GM12872 (cell line): ENCODE measurements at regions not wholly inside any gene's neighbourhood (a gene's known extent, or its start where the extent isn't known, plus 50 kb on each side); places are given as distances from the start of the nearest gene placed in this dataset.

Source experiments
- TF ChIP-seq, protein P1 (sequence below): IDR thresholded peaks from 3 replicates; pipeline ENCODE4 v1.5.1; 2011; ENCODE audit warnings: low read depth, mild to moderate bottlenecking, low read length, moderate library complexity; ENCODE audit not compliant: insufficient read depth

DNA sequence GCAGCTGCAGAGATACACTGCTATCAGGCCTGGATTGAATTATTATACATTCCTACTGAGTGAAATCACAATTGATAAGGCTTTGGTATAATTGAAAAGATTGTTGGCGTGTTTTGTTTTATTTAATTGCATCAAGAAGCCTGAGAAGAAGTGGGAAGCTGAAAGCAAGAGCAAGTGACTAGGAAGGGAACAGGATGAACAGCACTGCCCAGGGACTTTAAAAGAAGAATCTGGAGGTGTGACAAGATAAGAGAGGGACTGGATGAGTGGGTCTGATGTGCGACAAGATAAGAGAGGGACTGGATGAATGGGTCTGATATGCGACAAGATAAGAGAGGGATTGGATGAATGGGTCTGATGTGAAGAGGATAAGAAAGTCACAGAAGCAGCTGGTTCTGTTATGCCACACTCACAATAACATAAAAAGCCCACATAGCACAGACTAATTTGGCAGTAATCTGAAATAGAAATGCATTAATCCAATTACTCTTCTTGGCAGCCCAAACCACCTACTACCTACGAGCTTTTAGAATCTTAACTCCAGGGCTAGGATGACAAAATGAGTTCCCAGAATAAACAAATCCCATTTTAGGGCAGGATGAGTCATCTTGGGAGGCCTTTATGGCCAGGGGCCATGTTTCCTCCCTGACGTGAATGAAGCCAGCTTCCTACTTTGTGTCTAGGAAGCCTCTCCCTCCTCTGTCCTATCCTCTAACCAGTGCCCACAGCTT is 129.7 kb downstream of the DUSP10 start:
- TF ChIP-seq, protein P1, sequence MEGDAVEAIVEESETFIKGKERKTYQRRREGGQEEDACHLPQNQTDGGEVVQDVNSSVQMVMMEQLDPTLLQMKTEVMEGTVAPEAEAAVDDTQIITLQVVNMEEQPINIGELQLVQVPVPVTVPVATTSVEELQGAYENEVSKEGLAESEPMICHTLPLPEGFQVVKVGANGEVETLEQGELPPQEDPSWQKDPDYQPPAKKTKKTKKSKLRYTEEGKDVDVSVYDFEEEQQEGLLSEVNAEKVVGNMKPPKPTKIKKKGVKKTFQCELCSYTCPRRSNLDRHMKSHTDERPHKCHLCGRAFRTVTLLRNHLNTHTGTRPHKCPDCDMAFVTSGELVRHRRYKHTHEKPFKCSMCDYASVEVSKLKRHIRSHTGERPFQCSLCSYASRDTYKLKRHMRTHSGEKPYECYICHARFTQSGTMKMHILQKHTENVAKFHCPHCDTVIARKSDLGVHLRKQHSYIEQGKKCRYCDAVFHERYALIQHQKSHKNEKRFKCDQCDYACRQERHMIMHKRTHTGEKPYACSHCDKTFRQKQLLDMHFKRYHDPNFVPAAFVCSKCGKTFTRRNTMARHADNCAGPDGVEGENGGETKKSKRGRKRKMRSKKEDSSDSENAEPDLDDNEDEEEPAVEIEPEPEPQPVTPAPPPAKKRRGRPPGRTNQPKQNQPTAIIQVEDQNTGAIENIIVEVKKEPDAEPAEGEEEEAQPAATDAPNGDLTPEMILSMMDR, result no peak

- TF ChIP-seq, protein P1, result no peak
Measured at GRCh38 chr1:221620437-221621384, 121.2 kb downstream of the DUSP10 start.

DNA sequence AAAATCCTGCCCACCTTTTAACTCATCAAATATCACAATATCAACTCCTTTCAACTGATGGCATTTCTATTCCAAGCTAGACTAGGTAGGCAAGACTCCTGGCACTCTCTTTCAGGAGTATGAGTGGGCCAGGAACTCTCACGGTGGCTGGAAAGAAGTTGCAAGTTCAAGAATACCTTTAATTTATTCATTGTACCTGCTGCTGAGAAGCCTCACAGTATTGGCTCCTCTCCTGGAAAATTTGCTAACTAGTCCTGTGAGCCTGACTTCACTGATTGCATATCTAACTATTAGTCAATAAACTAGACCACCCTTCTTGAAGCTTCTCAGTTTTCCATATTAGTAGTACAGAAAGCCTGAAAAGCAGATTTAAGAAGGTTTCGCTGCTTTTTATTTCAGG is 120.2 kb downstream of the DUSP10 start:
- TF ChIP-seq, protein P1, result no peak

DNA sequence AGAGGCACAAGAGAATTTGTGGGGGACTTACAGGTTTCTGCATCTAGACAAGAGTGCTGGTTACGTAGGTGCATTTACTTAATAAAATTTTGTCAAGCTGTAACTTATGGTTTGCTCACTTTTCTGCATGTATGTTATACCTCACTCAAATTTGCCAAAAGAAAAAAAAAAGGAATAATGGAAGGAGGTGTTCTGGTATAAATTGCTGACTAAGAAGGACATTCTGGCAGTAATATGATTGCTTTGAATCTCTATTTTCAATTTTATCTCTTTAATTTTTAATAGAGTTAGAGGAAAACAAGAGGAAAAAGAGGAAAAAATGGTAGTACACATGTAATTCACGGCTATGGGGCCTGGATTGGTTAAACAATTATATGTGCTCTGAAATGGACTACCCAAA is 119.5 kb downstream of the DUSP10 start:
- TF ChIP-seq, protein P1, result no peak

- TF ChIP-seq, protein P1, result no peak
Measured at GRCh38 chr1:221625026-221625425, 116.9 kb downstream of the DUSP10 start.

- TF ChIP-seq, protein P1, result no peak
Measured at GRCh38 chr1:221626041-221626440, 115.8 kb downstream of the DUSP10 start.

DNA sequence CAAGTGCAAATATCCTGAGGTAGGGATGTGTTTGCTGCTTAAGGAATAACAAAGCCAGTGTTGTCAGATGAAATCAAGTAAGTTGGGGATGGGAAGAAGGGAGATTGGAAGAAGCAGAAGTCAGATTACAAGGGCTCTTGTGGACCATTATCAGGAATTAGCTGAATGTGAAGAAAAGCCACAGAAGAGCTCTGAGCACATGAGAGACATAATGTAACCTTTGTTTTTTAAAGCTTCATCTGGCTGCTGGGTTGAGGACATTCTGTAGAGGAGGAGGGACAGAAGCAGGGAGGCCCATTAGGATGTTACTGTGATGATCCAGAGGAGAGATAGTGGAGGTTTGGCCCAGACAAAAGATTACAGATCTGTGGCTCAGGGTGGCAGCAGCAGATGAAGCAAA is 111.7 kb downstream of the DUSP10 start:
- TF ChIP-seq, protein P1, result no peak
